NCI-H345 treated with DMSO at 0.1 percent for 48 hours (cell line): ENCODE measurements at regions not wholly inside any gene's neighbourhood (a gene's known extent, or its start where the extent isn't known, plus 50 kb on each side); places are given as distances from the start of the nearest gene placed in this dataset.
"Not testable (repeated sequence)": the region's sequence is repeated elsewhere in the genome, so short reads cannot be mapped to it uniquely, and the experiment has no call there.

Experiments used
- DNase-seq: peaks from one replicate; lab custom pipeline; 2025; ENCODE audit not compliant: unreplicated experiment; lab: John Stamatoyannopoulos, UW

DNA sequence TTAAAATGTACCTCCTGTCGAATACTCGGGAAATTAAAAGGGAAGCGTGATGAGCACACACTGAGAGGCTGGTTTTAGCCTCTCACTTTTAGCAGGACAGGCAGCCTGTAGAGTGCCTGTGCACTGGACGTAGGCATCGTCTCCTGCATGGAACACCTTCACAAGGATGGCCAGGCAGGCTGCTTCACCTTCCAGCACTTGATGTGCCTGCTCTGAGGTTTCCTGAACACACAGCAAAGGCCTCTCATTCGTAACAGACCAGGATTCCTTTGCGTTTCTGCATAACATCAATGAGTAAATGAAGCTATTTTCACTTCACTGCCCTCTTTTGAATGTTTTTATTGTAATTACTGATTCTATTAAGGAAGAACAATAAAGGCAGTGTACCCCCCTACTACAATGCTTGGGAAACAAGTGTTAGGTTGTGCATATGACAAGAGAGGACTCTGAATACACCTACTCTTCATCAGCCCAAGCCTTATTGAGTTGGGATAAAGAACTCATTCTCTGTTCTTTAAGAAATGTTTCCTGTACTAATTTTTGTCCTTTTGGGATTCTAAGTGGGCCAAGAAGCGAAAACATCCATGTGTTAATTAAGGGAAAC is 1077.6 kb upstream of the FOXG1 start:
- no peak for DNase-seq

DNA sequence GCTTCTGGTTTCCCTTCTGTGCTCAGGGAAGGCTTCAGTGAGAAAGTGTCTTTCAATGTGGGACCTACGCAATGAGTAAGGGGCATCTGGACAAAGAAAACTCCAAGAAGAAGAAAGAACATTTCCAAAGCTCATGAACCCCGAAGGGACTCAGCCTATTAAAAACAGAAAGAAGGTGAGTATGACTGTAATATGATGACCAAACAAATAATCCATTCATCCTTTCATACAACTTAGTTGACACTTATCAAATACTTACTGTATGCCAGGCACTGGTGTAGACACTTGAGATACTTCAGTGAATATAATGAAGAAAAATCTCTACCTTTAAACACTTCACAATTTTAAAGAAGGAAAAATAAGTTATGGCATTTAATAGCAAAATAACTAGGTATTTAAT is 1054.2 kb upstream of the FOXG1 start:
- DNase-seq, result no peak

DNA sequence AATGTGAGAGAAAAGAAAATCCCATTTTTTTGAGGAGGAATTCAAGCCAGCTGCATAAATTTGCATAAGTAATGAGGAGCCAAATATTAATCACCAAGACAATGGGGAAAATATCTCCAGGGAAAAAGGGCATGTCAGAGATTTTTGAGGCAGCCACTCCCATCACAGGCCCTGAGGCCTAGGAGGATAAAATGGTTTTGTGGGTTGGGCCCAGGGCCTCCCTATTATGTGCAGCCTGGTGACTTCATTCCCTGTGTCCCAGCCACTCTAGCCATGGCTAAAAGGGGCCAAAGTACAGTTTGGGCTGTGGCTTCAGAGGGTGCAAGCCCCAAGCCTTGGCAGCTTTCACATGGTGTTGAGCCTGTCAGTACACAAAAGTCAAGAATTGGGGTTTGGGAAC is 1051.0 kb upstream of the FOXG1 start:
- no peak for DNase-seq

DNA sequence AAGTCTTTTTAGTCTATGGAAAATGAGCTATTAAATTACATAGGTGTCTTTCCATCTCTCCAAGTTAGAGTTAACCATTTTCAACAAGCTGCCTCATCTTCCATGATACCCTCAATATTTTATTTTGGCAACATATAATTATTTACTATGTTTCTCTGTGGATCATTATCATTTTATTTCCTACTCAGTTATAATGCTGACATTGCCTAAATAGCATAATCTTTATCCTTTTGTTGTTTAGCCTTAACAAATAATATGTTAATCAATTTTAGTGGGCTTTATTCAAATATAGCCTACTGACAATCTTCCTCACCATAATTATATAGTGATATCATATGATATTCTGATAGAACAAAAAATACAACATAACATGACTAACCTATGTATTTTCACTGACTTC is 1044.8 kb upstream of the FOXG1 start:
- DNase-seq, result no peak

DNA sequence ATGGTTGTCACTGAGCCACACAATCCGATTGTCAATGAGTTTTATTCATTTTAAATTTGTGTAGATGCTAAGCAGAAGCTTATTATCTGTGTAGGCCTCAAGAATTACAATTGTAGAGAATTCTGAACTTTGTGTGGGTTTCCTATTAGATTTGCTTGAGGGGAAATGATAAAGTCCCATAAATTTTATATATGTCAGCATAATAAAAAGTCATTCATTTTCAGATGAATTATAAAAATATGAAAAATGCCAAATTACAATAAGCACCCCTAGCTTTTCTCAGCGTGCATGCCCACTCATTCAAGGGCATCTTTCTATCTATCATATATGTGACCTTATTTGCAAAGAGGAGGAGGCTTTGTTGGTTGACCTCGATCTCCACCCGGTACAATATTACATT is 1041.1 kb upstream of the FOXG1 start:
- DNase-seq, result no peak

DNA sequence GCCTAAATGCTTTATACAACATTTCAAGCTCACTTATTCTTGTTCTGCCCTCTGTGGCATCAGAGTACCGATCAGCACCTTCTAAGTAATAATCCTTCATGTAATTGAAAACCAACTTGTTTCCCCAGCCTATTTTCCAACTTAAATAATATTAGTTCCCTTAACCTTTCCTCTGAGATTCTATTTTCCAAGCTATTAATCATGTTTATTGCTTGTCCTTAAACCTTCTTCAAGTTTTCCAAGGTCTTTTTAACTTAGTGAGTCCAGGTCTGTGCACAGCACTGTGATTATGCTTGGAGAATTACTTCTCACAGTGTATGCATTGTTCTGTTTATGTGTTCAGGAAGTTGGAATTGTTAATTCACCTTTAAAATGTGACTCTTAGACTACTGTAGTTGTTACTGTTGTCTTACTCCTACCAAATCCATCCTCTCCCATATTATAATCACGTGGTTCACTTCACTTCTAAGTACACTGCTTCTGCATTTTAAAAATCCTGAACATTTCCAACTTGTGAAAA is 1039.3 kb upstream of the FOXG1 start:
- DNase-seq, result no peak

DNA sequence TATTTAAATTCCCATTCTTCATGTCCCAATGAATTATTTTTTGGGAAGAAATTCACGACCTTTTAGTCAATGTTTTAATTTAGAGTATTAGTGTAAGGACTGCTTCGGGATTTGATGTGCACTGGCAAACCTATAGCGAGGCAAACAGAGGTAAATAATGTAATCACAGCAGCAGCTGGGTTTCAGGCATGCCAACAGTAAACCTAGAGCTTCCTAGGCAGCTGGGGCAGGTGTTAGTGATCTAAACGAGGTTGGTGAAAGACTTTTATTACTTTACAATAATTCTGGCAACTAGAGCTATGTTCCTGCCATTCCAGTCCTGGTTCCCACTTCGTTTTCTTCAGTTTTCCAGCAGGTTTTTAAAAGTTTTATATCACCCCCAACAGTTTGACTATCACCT is 1036.4 kb upstream of the FOXG1 start:
- DNase-seq, result no peak

DNA sequence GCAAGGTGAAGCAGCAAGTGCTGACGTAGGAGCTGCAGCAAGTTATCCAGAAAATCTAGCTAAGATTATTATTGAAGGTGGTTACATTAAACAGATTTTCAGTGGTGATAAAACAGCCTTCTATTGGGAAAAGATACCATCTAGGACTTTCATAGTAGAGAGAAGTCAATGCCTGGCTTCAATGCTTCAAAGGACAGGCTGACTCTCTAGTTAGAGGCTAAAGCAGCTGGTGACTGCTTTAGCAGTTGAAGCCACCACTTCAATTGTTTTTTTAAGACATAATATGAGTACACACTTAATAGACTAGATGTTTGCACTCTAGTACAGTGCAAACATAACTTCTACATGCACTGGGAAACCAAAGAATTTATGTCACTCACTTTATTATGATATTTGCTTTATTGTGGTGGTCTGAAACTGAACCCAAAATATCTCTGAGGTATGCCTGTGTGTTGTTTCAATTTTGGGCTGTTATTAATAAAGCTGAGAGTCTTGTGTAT is 1026.9 kb upstream of the FOXG1 start:
- no peak for DNase-seq

DNA sequence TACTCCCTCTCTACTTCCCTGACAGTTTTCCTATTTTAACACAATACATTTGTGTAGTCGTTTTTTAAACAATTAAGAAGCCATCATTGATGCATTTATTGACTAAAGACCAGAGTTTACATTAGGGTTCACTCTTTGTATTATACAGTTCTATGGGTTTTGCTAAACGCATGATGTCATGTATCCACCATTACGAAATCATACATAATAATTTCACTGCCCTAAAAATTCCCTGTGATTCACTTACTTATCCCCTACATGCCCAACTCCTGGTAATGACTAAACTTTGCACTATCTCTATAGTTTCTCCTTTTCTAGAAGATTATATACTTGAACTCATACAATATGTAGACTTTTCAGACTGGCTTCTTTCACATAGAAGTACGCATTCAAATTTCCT is 1016.5 kb upstream of the FOXG1 start:
- DNase-seq, result no peak

DNA sequence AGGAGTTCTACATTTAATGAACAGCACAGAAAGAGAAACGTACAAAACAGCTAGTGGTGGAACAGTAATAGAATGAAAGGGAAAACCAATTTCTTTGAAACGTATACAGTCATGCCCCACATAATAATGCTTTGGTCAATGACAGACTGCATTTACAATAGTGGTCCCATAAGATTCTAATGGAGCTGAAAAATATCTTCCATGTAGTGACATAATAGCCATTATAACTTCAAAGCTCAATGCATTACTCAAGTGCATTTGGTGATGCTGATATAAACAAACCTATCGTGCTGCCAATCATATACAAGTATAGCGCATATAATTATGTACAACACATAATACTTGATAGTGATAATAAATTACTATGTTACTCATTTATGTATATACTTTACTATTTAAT is 1008.9 kb upstream of the FOXG1 start:
- DNase-seq, result not testable (repeated sequence)

DNA sequence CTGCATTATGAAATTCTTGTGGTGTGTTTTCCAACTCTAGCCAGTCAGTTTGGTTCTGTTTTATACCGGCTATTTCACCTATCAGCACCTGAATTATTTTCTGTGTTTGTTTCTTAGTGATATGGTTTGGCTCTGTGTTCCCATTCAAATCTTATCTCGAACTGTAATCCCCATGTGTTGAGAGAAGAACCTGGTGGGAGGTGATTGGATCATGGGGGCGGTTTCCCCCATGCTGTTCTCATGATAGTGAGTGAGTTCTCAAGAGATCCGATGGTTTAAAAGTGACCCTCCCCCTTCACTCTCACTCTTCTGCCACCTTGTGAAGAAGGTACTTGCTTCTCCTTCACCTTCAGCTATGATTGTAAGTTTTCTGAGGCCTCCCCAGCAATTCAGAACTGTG is 1006.2 kb upstream of the FOXG1 start:
- not testable (repeated sequence) for DNase-seq

DNA sequence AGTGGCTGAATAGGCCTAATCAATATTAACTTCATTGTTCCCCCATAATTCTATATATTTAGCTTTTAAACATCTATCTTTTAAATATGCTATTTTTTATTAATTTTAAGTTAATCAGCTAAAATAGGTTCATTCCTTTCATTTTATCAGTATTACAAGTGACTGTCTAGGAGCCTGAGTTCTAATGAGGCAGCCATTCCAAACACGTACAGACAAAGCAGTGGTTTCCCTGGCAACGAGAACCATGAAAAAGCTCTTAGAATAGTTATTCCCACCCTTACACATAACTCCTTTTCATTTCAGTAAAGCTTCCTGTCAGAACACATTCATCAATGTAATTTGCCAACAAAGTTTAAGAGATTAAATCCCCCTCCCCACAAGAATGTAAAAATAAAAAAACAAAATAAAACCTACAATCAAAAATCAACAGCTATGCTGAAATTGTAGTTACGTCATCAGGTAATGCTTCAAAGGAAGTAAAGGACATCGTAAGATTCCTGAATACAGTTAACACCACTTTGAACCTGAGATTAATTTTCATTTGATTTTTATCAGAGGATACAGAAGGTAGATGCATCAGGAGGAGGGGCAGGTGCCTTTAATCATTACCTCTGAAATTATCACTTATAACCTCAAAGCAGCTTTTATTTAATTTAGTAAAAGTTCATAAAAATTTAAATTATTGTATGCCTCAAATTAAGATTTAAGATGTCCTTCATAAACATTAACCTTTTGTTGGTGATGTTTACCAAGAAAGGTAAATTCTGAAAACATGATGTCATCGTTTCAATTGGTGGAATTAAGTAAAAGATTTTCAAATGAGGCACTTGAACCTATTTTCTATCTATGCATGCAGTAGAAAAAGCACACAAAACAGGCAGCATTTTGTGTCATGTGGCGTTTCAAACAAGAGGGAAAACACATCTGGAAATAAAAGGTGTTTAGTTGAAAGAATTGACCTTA is 967.2 kb upstream of the FOXG1 start:
- DNase-seq, result not testable (repeated sequence)

DNA sequence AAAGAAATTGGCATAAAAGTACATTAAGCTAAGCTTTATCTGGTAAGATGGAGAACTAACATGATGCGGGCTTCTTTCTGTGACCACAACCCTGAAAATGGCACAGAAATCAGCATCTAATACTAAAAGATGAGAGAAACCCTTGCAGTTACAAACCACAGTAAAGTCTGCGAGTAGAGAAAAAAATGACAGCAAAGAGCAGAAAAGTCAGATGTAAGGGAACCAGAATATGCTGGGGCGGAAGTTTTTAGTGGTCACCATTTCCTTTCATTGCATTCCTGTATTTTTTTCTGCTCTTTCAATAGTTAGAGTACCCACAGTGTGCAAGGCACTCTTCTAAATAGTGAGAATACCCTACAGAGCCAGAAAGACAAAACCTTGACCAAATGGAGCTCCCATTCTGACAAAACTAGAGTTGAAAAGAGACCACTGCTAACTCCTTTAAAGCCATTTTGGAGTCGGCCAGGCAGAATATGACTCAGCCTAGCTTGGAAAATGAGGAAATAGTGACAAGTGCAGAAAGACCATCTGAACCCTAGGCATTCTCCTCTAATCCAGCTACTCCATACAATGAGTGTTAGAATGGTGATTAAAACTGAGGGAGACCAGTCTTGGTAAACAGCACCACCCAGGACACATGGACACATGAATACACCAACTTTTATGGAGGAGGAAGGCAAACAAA is 948.7 kb upstream of the FOXG1 start:
- not testable (repeated sequence) for DNase-seq

DNA sequence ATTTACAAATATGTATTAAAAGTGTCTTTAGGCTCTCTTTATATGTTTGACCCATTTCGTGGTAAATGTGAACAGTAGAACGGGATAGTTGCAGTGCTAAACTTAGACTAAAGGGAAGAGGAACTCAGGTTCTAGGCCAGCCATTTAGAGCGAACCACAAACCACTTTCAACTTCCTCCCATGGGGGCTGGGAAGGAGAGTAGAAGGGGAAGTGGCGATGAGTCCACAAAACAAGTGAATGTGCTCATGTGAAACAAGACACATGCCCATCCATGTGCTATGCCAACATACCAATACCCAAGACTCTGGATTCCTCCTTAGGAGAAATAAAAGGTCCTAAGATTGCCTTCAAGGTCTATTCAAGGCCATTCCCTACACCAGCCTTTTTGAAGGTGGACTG is 940.4 kb upstream of the FOXG1 start:
- DNase-seq, result not testable (repeated sequence)

DNA sequence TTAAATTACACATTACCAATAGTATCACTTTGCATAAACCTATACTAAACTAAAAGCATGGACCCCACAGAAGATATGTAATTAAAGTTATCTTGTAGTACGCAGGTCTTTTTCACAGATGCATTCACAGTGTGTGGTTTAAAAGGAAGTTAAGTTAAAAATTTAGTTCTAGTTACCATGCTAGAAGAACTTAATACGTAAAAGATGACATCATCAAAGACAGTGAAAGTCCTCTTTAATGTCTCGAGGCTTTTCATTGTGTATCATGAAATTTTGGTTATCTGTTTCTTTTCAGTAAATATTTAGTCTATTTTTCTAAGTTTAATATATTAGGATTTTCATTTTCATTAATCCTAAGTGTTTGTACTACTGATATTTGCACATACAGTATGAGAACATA is 934.6 kb upstream of the FOXG1 start:
- not testable (repeated sequence) for DNase-seq

DNA sequence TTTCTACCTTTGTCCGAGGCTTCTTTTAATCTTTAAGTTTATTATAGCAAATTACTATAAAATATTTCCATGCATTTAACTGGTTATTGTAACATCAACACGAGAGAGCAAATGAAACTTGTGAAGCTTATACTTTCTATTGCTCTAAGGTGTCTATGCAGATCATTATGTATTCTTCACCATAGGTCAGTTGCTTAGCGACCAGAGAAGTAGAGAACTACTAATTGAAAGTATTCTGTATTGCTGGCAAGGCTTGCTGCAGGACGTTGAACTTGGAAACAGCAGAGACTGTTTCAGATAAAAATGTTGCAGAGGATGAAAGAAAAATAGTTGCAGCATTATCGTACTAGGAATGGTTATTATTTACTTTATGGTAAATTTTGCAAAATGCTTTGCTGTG is 933.6 kb upstream of the FOXG1 start:
- not testable (repeated sequence) for DNase-seq

DNA sequence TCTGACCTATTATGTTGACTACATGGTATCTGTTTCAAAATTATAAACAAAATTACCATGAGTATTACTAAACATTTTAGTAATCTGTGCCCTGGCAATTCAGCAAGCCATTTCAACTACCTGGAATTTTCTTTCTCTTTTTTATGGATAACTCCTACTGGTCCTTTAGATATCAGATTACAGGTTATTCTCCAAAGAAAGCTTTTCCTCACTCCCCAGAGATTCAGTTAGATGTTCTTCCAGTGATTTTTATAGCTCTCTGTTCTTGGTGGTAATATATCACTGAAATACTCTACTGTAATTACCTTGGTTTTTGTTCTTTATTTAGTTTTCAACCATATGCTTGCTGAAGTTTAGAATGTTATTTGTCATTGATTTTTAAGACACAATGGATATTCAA is 930.2 kb upstream of the FOXG1 start:
- no peak for DNase-seq

DNA sequence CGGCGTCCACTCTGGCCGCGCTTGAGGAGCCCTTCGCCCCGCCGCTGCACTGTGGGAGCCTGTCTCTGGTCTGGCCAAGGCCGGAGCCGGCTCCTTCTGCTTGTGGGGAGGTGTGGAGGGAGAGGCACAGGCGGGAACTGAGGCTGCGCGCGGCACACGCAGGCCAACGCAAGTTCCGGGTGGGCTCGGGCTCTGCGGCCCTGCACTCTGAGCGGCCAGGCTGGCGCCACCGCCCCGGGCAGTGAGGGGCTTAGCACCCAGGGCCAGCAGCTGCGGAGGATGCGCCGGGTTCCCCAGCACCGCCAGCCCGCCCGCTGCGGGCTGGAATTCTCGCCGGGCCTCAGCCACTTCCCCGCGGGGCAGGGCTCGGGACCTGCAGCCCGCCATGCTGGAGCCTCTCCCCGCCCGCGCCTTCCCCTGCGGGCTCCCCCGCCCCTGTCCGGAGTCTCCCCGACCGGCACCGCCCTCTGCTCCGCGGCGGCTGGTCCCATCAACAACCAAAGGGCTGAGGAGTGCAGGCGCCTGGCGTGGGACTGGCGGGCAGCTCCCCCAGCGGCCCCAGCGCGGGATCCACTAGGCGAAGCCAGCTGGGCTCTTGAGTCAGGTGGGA is 921.2 kb upstream of the FOXG1 start:
- DNase-seq, result no peak

DNA sequence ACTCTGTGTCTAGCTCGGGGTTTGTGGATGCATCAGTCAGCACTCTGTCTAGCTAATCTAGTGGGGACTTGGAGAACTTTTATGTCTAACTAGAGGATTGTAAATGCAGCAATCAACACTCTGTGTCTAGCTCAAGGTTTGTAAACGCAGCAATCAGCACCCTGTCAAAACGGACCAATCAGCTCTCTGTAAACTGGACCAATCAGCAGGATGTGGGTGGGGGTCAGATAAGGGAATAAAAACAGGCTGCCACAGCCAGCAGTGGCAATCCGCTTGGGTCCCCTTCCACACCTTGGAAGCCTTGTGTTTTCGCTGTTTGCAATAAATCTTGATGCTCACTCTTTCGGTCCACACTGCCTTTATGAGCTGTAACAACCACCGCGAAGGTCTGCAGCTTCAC is 920.7 kb upstream of the FOXG1 start:
- no peak for DNase-seq

DNA sequence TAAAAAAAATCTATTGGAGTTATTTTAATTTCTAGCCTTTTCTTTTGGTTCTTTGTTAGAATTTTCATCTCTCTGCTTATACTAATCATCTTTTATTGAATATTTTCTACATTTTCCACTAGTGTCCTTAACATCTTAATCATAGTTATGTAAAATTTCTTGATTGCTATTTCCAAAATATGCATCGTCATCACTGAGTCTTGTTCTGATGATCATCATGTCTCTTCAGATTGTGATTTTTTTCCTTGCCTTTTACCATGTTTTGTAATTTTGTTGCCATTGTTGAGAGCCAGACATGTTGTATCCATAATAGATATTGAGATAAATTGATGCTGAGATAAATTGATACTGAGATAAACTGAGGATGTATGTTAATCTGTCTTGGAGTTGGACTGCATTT is 919.1 kb upstream of the FOXG1 start:
- DNase-seq, result not testable (repeated sequence)

DNA sequence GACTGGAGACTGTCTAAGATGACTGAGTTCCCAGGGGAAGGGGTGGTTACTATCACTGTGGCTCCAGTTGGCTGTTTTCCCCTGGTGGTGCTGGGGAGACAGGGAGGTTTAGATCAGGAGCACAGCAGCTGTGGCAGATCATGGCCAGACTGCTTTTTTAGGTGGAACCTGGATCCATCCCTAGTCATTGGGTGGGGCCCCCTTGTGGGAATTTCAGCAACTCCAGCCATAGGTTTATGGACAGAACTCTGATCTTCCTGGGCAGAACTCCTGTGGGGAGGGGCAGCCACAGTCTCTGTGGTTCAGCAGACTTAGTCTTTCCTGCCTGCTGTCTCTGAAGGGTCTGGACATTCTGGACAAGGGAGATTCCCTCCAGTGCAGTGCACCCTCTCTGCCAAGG is 917.4 kb upstream of the FOXG1 start:
- DNase-seq, result not testable (repeated sequence)
